ENCODE measurements at regions not wholly inside any gene's neighbourhood (a gene's known extent, or its start where the extent isn't known, plus 50 kb on each side); places are given as distances from the start of the nearest gene placed in this dataset.

GRCh38 chr7:10225275-10225674 is 748.4 kb upstream of the PHF14 start:
- TF ChIP-seq CTCF (IDR thresholded peaks at IDR 0.05; ENCODE audit: low read depth, low read length) (no peak), MYC (IDR thresholded peaks at IDR 0.05; ENCODE audit: low read depth, low read length) (no peak)
- TF ChIP-seq, protein P1, sequence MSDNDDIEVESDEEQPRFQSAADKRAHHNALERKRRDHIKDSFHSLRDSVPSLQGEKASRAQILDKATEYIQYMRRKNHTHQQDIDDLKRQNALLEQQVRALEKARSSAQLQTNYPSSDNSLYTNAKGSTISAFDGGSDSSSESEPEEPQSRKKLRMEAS (IDR thresholded peaks at IDR 0.05; ENCODE audit: low read depth, low read length) = no peak

Data from NB4 (cell line).